GM21390 (cell line): ENCODE measurements at regions not wholly inside any gene's neighbourhood (a gene's known extent, or its start where the extent isn't known, plus 50 kb on each side); places are given as distances from the start of the nearest gene placed in this dataset.
"Not testable (repeated sequence)": the region's sequence is repeated elsewhere in the genome, so short reads cannot be mapped to it uniquely, and the experiment has no call there.

Experiments used
- ATAC-seq: cut with Tn5 transposase; IDR thresholded peaks from one replicate; pipeline ENCODE4 v1.9.1; 2021; ENCODE audit not compliant: unreplicated experiment

DNA sequence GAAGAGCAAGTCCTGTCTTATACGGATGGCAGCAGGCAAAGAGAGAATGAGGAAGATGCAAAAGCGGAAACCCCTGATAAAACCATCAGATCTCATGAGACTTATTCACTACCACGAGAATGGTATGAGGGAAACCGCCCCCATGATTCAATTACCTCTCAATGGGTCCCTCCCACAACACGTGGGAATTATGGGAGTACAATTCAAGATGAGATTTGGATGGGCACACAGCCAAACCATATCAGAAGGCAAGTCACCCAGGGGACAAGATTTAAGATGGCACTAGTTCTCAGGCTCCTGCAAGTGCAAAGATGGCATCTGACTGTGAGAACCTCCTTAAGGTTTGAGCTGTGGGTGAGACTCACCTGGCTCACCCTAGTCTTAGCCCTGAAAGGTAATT lies 984.3 kb downstream of the AACS start:
- ATAC-seq = not testable (repeated sequence)

DNA sequence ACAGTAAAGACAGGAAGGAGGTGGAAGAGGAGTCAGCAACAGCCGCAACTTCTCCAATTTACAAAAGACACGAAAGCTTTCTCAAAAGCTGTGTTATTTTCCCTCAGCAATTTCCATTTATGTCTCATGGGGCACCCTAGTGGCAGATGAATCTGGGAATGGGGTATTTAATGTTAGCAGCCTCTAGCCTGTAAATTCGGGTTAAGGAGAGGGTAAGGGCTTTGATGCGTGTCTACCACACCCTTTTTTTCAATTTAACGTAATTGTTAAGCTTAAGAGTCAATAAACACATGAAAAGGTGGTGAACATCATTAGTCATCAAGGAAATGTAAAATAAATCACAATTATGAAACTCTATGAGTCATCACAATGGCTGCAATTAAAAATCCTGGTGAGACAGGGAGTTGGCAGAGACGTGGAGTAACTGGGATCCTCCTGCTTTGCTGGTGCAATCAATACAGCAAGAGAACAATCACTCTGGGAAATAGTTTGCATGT lies 986.4 kb downstream of the AACS start:
- no peak for ATAC-seq

DNA sequence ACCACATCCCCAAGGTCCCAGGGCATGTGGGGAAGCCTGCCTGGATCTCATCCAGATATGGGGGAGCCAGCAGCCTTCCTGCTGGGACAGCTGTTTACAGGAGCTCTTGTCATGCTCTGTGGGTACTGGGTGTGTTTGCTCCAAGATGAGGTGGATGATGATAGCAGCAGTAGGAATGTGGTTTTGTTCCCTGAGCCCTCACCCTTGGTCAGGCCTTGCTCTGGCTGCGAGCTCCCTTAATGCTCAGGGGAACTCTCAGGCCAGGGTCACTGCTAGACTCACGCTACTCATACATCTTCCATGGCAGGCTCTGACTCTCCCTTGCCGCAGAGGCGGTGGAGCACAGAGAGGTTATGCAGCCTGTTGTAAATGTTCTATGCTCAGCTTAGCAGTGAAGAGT lies 990.3 kb downstream of the AACS start:
- no peak for ATAC-seq

DNA sequence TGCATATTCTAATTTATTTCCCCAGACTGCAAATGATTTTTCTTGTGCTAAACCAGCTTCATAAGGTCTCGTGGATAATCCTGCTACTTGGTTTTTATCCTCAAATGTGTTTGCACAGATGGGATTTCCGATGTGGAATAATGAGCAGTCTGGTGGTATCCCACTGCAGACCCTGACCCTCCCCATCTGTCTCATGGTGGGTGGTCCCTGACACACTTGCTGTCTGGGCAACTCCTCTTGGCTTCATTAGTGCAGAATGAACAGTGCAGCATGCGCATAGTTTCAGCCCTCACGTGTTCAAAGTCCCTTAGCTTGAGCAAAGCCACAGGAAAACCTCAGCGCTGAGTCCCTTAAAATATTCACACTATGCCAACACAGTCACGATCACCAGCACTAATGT lies 996.5 kb downstream of the AACS start:
- ATAC-seq = no peak

DNA sequence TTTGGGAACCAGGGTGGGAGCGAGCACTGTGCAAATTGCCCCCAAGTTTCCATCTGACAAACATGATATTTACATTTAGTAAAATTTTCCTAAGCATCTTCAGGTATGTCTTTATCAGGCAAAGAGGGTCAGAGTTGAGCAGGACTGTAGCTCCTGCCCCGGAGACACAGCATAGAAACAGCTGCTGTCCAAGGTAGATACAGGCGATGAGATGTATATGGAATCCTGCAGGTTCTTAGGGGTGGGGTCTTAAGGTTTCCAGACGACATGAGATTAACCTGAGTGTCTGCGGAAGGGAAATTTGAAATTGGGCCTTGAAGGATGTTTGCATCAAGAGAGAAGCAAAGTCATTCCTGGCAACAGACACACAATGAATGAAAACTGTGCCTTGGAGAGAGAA lies 998.8 kb downstream of the AACS start:
- ATAC-seq = no peak

DNA sequence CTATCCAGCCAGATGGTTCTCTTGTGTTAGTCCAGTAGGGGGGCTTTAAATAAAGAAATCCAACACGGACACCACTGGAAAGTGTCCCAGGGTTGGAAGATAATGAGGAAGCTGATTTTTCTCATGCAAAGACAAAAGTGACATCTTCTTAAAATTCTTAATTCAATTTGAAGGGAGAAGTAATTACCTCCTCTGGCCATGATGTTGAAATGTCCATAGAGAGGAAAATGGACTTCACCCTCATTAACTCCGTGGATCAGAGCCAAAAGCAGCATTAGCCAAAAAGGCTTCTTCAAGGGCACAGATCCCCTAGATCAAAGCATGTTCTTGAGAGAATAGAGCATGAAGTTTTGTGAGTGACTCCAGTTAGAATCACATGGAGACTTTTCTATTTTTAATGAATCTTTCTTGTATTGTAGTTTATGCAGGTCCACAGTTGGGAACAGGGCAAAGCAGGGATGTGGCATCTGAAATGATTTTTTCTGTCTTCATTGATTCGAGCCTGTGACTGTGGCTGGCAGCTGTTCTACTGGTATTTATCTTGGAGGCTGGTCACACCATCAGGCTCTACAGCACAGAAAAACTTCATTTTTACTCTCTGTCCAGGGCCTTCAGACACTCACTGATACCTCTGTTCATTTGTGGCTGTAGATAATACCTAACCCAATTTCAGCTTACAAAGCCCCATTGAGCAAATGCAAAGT lies 1002.5 kb downstream of the AACS start:
- ATAC-seq = no peak

DNA sequence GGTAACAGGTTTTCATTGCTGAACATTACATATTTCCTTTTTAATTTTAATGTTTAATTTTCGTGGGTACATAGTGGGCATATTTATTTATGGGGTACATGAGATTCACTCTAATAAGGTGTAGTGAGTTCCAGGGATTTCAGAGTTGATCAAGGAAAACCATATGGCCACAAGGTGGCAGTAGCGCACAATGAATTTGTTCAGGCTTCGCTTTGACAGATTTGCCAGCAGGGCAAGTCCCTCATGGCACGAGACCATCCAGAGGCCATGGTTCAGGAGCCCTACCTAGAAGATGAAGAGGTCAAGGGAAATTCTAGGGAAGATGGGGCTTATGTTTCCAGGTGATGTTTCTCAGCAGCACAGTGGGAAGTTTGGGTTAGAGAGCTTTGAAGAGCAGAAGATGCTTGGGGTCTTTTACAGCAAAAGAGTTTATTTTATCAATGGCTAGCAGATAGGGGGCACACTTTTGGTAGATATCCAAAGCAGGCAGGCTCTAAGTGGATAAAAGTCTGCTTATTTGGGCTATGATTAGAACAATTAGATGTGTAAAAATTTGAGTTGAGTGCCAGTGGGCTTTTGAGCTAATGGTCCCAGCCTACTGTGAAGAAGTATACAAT lies 1004.4 kb downstream of the AACS start:
- ATAC-seq = peak; percentile 72

DNA sequence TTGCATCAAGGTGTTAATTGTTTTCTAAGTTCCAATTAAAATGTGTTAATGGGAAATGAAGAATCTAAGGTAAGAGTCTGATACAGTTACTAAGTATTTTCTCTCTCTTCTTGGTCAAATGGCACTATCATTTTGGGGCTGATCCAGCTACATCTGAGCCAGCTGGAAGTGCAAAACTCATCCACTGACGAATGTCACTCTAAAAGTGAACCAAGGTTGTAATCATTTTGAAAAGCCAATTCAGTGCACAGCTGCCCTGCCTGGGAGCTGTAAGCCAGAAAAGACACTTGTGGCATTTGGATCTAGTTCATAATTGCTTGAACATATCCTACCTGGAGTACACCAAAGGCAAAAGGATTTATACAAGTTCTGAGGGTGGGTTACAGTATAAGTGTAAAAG lies 1011.3 kb downstream of the AACS start:
- no peak for ATAC-seq

DNA sequence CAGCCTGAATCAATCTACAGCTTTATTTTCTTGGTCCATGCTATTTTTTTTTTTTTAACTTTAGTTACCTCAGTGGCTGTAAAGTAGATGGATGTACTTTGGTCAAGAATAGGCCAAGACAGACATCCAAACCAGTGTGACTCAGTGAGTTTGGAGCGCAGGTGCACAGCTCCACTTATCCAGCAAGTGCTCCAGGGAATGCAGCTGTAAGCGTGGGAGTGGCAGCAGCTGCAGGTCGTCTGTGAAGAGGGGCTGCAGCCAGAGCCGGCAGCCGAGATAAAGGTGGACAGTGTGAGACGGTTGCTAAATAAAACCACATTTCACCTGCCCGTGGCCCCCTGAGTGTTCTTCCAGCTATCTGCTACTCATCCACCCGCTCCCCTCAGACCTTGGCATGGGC lies 1018.7 kb downstream of the AACS start:
- no peak for ATAC-seq

DNA sequence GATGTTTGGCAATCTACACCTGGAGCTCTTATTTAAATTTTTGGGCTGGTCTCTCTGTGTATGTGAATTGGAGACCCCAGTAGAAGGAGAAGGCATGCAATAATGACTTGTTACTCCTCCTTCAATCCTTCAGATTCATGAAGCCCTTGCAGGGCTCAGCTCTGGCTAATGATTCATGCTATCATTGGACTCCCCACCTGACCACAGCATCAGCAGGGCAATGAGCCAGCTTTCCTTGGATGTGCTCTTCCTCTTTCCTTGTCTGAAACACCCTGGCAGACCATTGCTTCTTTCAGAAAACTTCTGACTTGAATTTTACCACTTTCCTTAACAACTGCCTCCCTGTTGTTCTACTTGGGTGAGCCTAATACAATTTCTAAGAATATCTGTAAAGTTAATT lies 1019.2 kb downstream of the AACS start:
- no peak for ATAC-seq

DNA sequence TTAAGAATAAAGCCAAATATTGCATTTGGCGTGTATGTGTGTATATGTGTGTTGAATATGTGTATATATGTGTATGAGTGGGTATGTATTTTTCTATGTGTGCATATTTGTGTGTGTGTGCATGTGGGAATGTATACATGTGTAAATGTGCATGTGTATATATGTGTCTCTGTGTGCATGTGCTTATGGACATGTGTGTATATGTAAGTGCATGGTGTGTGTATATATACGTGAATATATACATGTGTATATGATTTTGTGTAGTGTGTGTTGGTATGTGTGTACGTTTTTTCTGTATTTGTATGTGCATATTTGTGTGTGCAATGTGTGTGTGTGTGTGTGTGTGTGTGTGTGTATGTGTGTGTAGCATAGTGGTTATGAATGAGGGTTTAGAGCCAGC lies 1021.0 kb downstream of the AACS start:
- ATAC-seq = no peak

DNA sequence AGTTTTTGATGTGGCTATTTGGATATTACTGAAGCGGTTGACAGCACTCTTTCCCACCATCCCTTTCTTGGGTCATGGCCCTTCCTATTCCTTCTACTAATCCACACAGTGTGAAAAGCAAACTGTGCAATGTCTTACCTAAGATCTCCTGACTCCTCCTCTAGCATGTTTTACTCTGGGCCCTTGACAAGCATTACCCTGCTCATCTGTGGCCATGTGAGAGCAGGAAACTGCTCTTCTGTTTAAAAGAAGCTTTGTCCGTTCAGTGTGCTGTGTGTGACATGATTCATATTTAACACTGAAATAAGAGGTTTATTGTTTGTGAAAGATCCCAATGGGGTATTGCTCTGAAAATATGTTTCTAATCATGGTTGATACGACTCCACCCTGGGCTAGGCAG lies 1022.5 kb downstream of the AACS start:
- no peak for ATAC-seq

DNA sequence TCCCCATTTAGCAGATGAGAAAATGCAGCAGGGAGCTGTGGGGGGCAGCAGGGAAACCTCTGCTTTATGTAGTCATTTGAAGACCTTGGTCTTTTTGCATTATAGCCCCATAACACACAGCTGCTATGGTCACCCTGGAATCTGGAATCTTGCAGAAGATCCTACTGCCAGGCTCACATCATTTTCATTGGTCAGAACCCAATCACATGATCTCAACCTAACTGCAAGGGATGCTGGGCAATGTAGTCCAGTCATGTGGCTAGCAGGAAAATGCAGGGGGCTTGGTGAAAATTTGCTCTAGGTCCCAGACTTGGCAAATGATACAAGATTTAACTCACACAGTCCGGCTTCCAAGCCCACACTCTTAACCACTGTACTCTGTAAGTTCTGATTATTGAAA lies 1028.7 kb downstream of the AACS start:
- ATAC-seq = no peak

DNA sequence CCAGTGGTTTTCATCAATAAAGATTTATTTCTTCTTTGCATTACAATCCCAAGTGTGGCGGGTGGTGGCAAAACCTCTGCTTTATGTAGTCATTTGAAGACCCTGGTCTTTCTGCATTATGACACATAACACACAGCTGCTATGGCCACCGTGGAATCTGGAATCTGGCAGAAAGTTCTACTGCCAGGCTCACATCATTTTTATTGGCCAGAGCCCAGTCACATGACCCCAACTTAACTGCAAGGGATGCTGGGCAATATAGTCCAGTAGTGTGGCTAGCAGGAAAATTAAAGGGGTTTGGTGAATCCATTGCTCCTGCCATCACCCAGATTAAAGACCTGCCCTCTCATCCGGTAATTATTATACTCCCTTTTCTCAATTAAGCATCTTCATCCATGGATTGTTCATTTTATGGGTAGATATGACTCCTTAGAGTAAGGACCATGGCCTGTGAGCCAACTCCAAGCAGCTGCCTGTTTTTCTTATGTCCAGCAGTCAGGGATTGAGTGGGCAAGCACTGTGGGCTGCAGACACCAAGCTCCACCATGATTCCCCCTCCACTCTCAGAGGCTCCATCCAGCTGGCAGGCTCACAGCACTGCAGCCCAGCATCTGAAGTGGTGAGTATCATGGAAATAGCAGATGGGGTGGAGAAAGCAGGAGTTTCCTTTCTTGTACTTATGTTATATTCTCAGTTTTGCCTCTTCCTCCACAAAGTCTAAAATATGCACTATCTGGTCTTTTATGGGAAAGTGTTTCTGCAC lies 1030.7 kb downstream of the AACS start:
- no peak for ATAC-seq

DNA sequence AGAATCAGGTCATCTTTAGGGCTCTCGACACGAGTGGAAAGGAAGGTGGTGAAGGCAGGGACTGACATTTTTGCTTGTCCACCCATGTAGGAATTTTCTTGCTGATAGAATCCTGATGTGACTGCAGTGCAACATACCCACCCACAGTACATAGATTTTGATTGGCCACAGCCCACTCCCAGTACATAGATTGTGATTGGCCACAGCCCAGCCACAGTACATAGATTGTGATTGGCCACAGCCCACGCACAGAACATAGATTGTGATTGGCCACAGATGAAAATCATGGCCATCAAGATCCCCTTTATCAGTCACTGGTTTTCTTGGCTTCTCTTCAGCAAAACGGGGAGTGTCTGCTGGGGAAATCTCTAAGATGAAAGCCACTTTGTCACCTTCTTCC lies 1041.5 kb downstream of the AACS start:
- ATAC-seq = no peak

DNA sequence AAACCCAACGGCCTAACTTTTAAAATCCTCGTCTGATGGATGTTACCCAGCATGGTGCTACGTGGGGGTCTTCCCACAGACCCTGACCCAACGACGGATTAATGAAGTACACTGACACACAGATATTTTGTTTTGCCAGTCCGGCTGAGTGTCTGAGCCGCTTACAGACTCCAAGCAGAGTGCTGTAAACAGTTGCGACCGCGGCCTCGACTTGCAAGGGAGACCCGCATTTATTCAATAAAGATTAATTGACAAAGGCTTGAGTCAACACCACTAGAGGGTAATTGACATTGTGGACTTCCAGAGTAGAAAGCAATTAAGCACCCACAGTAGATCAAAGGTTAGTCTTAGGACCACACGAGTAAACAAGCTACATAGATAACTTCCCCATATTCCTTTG lies 1042.4 kb downstream of the AACS start:
- no peak for ATAC-seq

DNA sequence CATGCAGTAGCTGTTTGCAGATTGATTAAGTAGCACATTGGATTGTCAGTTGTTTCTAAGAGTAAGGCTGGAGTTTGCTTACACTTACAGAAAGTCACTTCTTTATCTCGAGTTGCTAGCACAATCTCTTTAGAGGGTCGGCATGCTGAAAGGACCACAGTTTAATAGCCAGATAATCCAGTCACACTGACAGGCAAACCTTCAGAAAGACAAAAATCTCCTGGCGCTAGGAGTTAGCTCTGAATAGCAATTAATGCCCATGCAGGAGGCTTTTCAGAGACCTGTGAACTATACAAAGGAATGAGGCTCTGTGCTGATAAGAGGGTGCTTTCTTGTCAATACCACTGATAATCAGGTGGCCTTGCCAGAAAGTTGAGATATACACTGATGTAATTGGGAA lies 1043.0 kb downstream of the AACS start:
- ATAC-seq = no peak

DNA sequence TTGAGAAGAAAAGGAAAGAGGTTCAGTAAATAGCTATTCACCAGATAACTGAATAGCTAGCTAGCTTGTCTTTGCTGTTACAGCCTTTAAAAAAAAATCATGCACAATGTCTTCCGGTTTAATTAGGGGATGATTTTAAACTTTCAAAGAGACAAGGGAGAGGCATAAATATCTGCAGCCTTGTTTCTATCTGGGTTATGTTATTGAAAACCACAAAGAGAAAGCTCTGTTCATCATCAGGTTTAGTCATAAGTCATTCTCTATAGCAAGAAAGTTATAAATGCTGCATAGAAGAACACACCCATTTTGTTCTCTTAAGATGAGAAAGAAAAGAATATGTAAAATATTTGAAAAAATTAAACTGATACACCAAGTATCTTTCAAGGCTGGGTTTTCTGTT lies 1046.9 kb downstream of the AACS start:
- ATAC-seq = no peak

DNA sequence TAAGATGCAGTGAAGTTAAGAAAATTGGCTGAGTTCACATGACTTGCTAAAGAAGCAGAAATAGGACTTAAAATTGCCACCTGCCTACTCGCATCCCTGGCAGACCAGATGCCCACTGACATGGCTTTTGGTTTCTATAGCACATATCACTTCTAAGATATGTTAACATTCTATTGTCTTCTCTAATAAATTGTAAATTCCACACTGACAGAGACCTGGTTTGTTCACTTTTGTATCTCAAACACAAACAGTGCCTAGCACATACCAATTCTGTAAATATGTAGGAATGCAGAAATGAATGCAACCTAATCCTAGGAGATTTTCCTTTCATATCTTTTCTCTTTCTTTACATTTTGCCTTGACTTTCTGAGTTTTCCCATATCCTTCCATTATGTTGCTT lies 1047.6 kb downstream of the AACS start:
- no peak for ATAC-seq

DNA sequence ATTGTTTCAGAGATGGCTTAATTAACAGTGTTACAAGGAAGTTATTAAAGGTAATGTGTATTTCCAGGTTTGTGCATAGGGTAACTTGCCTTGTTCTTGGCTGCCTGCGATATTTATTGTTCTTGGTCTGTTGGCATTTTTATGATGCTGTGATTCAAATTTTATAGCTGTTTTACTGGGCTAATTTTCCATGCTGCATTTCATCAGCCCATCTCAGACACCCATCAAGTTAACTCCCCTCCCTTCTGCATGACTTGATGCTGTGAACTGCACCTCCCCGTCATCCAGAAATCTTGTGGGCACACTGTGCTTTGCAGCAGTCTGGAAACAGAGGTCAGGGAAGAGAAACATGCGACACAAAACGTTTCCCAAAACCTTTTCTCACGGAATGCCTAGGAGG lies 1049.2 kb downstream of the AACS start:
- no peak for ATAC-seq

DNA sequence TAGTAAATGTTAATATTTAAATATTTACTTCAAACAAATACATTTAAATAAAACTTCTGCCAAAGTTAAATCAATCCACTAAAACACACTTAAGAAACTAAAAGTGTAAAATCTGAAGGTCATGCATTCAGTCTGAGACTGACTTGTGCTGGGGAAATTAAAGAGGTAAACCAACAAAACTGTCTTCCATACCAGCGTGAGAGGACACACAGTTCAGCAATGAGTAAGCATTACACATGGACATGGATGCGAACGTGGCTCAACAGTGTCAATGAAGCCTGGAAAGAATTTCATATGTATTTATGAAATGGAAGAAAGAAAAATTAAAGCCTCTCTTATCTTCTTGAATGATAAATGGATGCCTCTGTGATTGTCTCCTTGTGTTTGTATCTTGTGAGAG lies 1052.3 kb downstream of the AACS start:
- ATAC-seq = no peak

DNA sequence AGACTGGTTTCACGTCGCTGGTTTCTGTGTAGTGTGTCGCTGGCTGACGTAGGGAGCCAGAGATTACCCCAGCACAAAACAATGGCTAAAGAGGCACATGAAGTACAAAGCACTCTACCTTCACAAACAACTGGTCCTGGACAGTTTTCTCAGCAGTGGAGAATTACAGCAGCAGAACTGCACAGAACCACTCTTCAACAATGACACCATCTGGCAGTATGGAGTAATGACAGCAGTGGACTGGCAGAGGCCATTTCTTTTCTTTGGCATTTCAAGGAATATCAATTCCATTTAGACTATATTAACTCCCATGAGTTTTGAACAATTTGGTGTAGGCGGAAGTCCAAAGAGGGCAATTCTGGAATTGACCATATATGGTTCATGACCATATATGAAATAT lies 1074.1 kb downstream of the AACS start:
- ATAC-seq = no peak
